ENCODE measurements at regions not wholly inside any gene's neighbourhood (a gene's known extent, or its start where the extent isn't known, plus 50 kb on each side); places are given as distances from the start of the nearest gene placed in this dataset.

- DNase-seq, result no peak
Measured at GRCh38 chr4:111695677-111696076, 449.6 kb upstream of the FAM241A start.

DNA sequence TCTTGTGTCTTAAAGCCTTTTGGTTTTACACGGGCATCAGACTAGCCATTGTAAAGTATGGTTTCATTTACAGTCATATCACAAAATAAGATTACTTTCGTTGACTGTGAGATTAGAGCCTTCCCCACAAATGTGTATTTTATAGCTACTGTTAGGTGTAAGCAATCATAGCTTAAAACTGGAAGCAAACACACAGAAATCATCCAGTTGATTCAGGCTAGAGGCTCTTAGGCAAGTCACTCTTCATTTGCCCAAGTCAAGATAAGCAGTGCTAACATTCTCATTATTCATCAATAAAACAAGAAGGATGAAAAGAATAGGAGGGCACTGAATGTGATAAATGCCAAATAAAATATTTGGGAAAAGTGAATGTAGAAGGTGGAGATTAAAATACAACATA, 448.7 kb upstream of the FAM241A start:
- DNase-seq, result no peak
- H3K36me3 ChIP-seq, result no peaks in the 10 kb centered on the region
- H3K9me3 ChIP-seq, result no peaks in the 10 kb centered on the region
- no peak overlapping the region for H3K4me3 ChIP-seq
- H3K27me3 ChIP-seq, result no peaks in the 10 kb centered on the region

More at GRCh38 chr4:111695677-111696076, 449.6 kb upstream of the FAM241A start:
- Histone ChIP-seq H3K36me3 (no peaks in the 10 kb centered on the region), H3K27me3 (no peaks in the 10 kb centered on the region), H3K9me3 (no peaks in the 10 kb centered on the region), H3K4me3 (no peak overlapping the region)

DNA sequence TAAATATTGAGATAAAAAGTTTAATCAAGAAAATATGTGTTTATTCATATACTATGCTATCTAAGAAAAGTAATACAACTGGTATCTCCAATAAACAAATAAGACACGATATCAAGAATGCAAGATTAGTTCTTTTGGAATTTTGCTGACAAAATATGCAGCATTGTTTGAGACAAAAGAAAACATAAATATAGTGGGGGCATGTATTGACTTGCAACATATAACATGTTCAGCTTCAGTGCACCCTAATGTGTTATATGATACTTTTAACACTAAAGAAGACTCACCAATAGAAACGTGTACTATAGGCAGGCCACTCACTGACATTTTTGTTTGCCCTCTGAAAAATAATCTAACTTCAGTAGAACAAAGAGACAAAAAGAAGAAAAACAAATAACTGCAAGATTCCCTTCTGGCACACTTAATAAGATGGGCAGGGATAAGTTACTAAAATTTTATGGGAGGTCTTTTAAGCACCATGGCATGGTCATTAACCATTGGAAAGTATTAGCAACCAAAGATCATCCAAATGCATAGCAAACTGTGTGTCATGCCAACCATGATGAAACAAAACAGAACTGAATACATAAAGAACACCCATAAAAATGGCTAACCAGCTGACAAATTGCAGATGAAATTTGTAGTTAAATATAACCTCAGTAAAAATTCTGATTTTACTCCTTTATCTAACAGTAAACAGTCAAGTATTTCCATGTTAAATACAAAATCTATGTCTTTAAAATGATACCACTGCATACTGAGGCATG, 447.9 kb upstream of the FAM241A start:
- Histone ChIP-seq H3K9me3 (no peaks in the 10 kb centered on the region), H3K36me3 (no peaks in the 10 kb centered on the region), H3K27me3 (no peaks in the 10 kb centered on the region), H3K4me3 (no peak overlapping the region)
- no peak for DNase-seq

DNA sequence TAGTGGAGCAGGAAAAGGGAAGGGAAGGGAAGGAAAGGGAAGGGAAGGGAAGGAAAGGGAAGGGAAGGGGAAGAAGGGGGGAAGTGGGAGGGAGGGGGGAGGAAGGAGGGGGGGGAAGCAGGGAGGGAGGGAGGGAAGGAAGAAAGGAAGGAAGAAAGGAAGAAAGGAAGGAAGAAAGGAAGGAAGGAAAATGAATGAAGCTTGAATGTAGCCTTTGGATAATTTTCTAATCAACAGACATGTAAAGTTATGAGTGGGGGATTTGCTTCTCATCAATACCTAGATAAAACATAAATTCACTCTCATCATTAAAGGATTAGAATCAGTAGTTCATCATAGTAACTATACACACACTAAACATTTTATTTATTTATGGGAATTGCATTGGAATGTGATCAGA, 446.9 kb upstream of the FAM241A start:
- Histone ChIP-seq H3K4me3 (no peak overlapping the region), H3K9me3 (no peaks in the 10 kb centered on the region), H3K27me3 (no peaks in the 10 kb centered on the region), H3K36me3 (no peaks in the 10 kb centered on the region)
- no peak for DNase-seq

GRCh38 chr4:111699165-111699564, 446.1 kb upstream of the FAM241A start:
- no peak overlapping the region for H3K4me3 ChIP-seq
- no peaks in the 10 kb centered on the region for H3K9me3 ChIP-seq
- H3K36me3 ChIP-seq, result no peaks in the 10 kb centered on the region
- no peaks in the 10 kb centered on the region for H3K27me3 ChIP-seq
- DNase-seq, result no peak

DNA sequence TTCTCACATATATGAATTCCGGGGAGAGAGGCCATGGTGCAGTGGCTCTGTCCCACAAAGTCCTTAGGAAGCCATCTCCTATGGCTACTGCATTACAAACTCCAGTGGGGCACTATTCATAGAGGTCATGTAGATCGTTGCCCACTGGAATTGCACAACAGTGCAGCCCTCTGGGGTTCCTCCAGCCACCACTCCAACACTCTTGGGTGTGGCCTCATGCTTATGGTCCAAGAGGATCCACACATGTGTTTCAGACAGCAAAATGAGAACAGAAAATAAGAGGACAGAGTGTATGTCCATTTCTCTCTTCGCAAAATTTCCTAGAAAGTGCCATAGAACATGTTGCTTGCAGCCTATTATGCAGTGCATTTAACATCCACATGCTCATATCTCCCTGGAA, 444.2 kb upstream of the FAM241A start:
- Histone ChIP-seq H3K36me3 (no peaks in the 10 kb centered on the region), H3K4me3 (no peak overlapping the region), H3K9me3 (no peaks in the 10 kb centered on the region), H3K27me3 (no peaks in the 10 kb centered on the region)
- no peak for DNase-seq

DNA sequence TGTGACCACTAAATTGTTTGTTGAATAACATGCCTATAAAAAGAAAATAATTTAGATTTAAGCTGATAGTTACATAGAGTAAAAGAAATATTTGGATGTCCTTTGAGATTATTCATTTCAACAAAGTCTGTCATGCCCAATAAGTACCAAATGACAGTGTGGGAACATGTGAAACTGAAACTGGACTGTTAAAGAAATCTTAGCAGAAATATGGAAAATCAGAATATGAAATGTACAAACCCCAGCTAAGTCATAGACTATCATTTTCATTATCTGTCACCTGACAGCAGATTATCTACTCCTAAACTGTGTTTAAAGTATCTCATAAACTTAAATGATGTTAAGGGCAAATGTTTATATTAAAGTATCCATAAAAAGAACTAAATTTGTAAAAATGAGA, 437.8 kb upstream of the FAM241A start:
- H3K27me3 ChIP-seq, result no peaks in the 10 kb centered on the region
- H3K36me3 ChIP-seq, result no peaks in the 10 kb centered on the region
- H3K9me3 ChIP-seq, result no peaks in the 10 kb centered on the region
- no peak for DNase-seq
- no peak overlapping the region for H3K4me3 ChIP-seq

GRCh38 chr4:111712093-111712677, 433.1 kb upstream of the FAM241A start:
- no peak for DNase-seq
- Histone ChIP-seq H3K9me3 (no peaks in the 10 kb centered on the region), H3K36me3 (no peaks in the 10 kb centered on the region), H3K27me3 (no peaks in the 10 kb centered on the region), H3K4me3 (no peak overlapping the region)

GRCh38 chr4:111713276-111713675, 432.0 kb upstream of the FAM241A start:
- DNase-seq, result no peak
- H3K9me3 ChIP-seq, result no peaks in the 10 kb centered on the region

DNA sequence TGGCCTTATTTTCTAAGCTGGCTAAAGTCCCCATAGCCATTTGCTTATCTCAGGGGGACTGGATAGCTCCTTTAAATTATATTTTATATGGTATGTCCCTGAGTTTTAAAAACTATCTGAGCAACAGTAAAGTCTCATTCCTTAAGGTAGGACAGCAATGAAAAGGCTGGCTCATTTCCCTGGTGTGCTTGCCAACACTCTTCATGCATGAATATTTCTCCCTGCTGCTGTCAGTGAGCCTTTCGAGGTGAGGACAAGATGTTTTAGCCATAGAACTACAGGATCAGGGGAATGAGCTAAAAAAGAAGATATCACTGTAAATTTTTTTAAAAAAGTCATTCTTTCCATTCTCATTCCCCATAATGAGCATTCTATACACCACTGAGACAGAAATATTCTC, 427.3 kb upstream of the FAM241A start:
- Histone ChIP-seq H3K9me3 (no peaks in the 10 kb centered on the region), H3K36me3 (no peaks in the 10 kb centered on the region), H3K4me3 (no peak overlapping the region), H3K27me3 (no peaks in the 10 kb centered on the region)
- DNase-seq, result no peak

More at GRCh38 chr4:111713276-111713675, 432.0 kb upstream of the FAM241A start:
- H3K27me3 ChIP-seq, result no peaks in the 10 kb centered on the region
- no peaks in the 10 kb centered on the region for H3K36me3 ChIP-seq
- no peak overlapping the region for H3K4me3 ChIP-seq

DNA sequence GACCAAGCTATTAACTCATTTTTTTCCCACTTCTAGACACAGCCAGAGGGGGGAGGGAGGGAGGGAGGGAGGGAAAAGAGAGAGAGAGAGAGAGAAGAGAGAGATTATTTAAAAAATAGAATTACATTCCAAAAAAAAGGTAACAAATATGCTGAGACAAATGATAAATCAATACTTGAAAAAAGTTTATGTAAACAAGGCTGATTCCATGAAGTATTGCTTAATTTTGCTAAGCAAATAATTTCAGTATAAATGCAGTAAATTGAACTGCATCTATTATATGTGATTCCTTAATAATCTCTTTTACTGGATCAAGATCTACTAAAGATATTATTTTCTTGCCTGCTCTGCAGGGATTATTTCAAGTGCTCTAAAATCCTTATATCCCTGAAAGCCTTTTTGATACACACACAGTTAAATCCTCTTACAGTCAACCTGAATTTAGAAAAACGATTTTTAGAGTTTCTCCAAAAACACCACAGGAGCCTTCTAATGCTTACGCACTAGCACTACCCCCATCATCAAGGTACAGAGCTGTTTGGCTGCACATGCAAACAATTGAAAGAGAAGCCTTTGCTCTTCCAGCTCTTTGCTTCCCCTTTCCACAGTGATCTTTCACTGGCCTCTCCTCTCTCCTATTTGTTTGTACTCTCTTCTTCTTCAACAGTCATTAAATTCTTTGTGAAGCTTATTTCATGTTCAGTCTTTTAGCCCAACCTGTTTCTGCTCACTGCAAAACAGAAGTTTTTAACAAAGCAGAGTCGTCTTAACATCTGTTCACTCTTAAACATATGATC, 426.3 kb upstream of the FAM241A start:
- Histone ChIP-seq H3K4me3 (no peak overlapping the region), H3K36me3 (no peaks in the 10 kb centered on the region), H3K9me3 (no peaks in the 10 kb centered on the region), H3K27me3 (no peaks in the 10 kb centered on the region)
- DNase-seq, result no peak

- no peak for DNase-seq
- no peak overlapping the region for H3K4me3 ChIP-seq
- H3K9me3 ChIP-seq, result no peaks in the 10 kb centered on the region
- H3K27me3 ChIP-seq, result no peaks in the 10 kb centered on the region
- no peaks in the 10 kb centered on the region for H3K36me3 ChIP-seq
Measured at GRCh38 chr4:111720866-111721265, 424.4 kb upstream of the FAM241A start.

- no peaks in the 10 kb centered on the region for H3K36me3 ChIP-seq
- DNase-seq, result no peak
- H3K27me3 ChIP-seq, result no peaks in the 10 kb centered on the region
- no peaks in the 10 kb centered on the region for H3K9me3 ChIP-seq
- H3K4me3 ChIP-seq, result no peak overlapping the region
Measured at GRCh38 chr4:111722213-111722720, 423.0 kb upstream of the FAM241A start.

- no peaks in the 10 kb centered on the region for H3K36me3 ChIP-seq
- H3K4me3 ChIP-seq, result no peak overlapping the region
- DNase-seq, result no peak
Measured at GRCh38 chr4:111736516-111736915, 408.7 kb upstream of the FAM241A start.

GRCh38 chr4:111744847-111745246, 400.4 kb upstream of the FAM241A start:
- no peak overlapping the region for H3K4me3 ChIP-seq
- H3K36me3 ChIP-seq, result no peaks in the 10 kb centered on the region
- H3K9me3 ChIP-seq, result no peaks in the 10 kb centered on the region
- no peaks in the 10 kb centered on the region for H3K27me3 ChIP-seq
- DNase-seq, result no peak

More at GRCh38 chr4:111736516-111736915, 408.7 kb upstream of the FAM241A start:
- H3K27me3 ChIP-seq, result no peaks in the 10 kb centered on the region
- H3K9me3 ChIP-seq, result no peaks in the 10 kb centered on the region

DNA sequence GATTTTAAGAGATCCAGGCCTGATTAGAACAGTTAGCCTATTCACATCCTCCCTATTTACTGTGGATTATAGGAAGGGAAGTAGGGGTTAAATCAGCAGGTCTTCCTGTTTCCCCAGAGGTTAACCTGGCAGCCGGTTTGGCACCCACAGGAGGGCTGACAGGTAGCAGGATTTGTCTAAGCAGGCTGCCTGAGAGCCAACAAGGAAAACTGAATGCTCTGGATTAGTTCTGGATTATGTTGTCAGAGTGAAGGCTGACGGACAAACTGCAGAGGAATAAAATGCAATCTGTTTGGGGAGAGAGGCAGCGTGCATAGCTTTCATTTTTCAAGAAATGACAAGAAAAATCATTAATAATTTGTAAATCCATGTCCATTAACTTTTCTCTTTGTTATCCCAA, 397.1 kb upstream of the FAM241A start:
- H3K36me3 ChIP-seq, result no peaks in the 10 kb centered on the region
- H3K9me3 ChIP-seq, result no peaks in the 10 kb centered on the region
- H3K4me3 ChIP-seq, result no peak overlapping the region
- DNase-seq, result no peak
- no peaks in the 10 kb centered on the region for H3K27me3 ChIP-seq

GRCh38 chr4:111754003-111754402, 391.3 kb upstream of the FAM241A start:
- no peaks in the 10 kb centered on the region for H3K27me3 ChIP-seq
- DNase-seq, result no peak
- no peaks in the 10 kb centered on the region for H3K36me3 ChIP-seq
- no peaks in the 10 kb centered on the region for H3K9me3 ChIP-seq
- H3K4me3 ChIP-seq, result no peak overlapping the region

All from MG63 (cell line).